GM12865 (cell line): ENCODE measurements at regions not wholly inside any gene's neighbourhood (a gene's known extent, or its start where the extent isn't known, plus 50 kb on each side); places are given as distances from the start of the nearest gene placed in this dataset.

Source experiments
- DNase-seq: peaks from one replicate; pipeline ENCODE4 v3.0.0; 2010; ENCODE audit warnings: low read depth
- H3K4me3 ChIP-seq: 2 replicates; pipeline ENCODE4 v1.5.1; 2011; ENCODE audit warnings: mild to moderate bottlenecking, low read depth, low read length, control low read depth
- TF ChIP-seq, protein P1 (sequence below): IDR thresholded peaks from 2 replicates; pipeline ENCODE4 v1.5.1; 2011; ENCODE audit warnings: low read length, control low read depth, low read depth, inconsistent platforms; ENCODE audit not compliant: insufficient read depth; ENCODE audit errors: missing control alignments

DNA sequence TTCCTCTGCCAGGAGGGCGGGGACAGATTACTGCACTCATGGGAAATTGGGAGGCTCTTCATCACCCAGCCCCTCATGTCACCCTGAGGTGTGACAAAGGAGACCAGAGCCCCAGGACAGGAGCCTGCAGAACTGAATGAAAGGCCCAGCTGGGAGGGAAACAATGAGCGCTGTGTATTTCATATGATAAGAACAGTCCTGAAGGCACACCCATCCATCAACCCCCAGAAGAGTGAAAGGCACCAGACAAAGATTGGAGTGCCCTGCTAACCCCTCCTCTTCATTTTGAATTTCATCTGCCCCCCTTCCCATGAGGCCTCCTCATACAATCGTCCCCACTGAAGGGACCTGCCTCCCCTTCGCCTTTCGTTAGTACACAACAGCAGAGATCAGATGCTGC is 160.0 kb upstream of the PRICKLE2 start:
- TF ChIP-seq, protein P1, sequence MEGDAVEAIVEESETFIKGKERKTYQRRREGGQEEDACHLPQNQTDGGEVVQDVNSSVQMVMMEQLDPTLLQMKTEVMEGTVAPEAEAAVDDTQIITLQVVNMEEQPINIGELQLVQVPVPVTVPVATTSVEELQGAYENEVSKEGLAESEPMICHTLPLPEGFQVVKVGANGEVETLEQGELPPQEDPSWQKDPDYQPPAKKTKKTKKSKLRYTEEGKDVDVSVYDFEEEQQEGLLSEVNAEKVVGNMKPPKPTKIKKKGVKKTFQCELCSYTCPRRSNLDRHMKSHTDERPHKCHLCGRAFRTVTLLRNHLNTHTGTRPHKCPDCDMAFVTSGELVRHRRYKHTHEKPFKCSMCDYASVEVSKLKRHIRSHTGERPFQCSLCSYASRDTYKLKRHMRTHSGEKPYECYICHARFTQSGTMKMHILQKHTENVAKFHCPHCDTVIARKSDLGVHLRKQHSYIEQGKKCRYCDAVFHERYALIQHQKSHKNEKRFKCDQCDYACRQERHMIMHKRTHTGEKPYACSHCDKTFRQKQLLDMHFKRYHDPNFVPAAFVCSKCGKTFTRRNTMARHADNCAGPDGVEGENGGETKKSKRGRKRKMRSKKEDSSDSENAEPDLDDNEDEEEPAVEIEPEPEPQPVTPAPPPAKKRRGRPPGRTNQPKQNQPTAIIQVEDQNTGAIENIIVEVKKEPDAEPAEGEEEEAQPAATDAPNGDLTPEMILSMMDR: no peak
- no peak overlapping the region for H3K4me3 ChIP-seq
- DNase-seq: no peak

DNA sequence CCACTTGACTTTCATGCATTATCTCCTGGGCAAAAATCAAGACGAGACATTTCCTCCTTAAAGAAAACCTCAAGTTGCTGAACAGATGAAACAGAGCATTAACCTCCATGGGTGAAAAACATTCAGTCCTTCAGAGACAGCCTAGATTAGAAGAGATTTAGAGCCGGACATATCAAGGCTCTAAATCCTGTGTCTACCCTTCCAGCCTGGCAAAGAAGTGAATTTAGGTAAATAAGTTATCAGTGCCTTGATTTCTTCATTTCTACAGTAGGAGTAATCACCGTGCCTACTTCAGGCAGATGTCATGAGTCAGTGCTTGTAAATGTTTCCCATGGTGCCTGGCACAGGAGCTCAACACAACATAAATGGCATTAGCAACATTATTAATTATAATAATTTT is 159.3 kb upstream of the PRICKLE2 start:
- no peak overlapping the region for H3K4me3 ChIP-seq
- no peak for DNase-seq
- TF ChIP-seq, protein P1: no peak

DNA sequence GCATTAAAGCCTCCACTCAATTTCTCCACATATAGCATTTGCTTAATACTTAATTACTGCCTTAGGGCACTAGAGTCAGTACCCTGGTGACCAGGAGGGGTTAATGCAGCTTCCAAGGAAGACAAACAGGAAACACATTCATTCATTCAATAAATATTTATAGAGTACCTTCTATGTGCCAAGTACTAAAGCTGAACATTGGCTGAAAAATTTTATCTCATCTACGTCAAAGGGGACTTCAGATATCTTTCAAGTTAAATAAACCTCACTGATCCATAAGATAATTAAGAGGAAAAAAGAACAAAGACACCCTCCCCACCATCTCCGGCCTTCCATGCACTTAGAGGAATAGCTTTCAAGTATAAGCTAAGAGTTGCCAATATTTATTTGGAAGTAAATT is 156.9 kb upstream of the PRICKLE2 start:
- no peak for DNase-seq
- TF ChIP-seq, protein P1: no peak
- H3K4me3 ChIP-seq: no peak overlapping the region

DNA sequence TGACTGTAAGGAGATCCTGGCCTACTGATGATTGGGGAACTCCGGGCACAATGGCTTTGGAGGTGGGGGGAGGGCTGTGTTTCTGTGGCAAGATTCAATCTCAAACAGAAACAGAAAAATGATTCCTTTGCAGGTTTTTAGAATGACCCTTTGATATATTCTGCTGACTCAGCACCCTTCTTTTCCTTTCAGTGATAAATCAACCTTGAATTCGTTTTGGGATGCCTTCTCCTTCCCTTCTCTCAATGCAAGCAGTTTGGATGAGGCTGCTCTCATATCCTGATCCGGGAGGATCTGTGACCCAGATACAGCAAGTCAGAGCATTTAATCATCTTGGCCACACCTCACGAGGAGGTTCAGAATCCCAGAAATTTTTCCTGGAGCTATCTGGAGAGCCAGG is 156.1 kb upstream of the PRICKLE2 start:
- no peak for DNase-seq
- TF ChIP-seq, protein P1: no peak

DNA sequence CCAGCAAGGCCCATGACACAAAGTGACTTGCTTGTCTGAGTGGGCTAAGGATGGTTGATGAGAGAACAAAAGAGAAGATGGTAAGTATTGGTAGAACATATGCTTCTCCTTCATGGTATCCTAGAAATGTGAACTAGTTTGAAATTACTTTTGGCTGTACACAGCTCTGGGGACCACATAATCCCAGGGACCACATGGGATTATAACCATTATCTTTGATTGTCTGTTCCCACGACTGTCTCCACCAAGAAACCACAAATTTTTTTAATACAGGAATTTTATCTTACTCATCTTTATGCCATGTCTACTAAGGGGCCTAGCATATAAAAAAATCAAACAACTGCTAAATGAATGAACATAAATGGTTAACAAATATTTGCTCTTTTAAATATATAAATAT is 155.3 kb upstream of the PRICKLE2 start:
- no peak for DNase-seq
- H3K4me3 ChIP-seq: no peak overlapping the region
- TF ChIP-seq, protein P1: no peak

More for the DNA sequence above, 156.1 kb upstream of the PRICKLE2 start:
- H3K4me3 ChIP-seq: no peak overlapping the region

DNA sequence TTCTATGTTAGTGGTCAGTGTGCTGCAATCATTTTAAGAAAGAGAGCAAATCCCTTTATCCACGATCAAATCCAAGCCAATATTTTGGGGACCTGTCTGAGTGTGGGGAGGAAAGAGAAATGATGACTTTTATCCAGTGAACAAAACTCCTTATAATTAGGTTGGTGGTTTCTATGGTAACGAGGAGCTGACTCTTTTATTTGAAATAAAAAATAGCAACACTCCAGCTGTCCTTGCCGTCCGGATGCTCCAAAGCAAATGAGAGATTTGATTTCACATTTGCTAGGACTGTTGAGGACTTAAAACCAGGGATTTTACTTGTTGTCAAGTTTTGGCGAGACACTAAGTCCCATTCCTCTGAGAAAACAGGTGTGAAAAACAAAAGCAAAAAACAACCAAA is 154.0 kb upstream of the PRICKLE2 start:
- TF ChIP-seq, protein P1: no peak
- no peak for DNase-seq

DNA sequence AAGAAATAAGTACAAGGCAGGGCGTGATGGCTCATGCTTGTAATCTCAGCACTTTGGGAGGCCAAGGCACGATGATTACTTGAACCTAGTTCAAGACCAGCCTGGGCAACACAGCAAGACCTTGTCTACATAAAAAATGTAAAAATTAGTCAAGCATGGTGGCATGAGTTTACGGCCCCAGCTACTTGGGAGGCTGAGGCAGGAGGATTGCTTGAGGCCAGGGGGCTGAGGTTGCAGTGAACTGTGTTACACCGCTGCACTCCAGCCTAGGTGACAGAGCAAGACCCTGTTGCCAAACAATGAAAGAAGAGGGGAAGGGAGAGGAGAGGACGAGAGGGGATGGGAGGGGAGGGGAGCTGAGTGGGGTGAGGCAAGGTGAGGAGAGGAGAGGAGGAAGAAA is 152.7 kb upstream of the PRICKLE2 start:
- TF ChIP-seq, protein P1: no peak
- no peak for DNase-seq
- H3K4me3 ChIP-seq: no peak overlapping the region

More for the DNA sequence above, 154.0 kb upstream of the PRICKLE2 start:
- no peak overlapping the region for H3K4me3 ChIP-seq
